Suprapubic skin (tissue), 3 donors: ENCODE measurements at regions not wholly inside any gene's neighbourhood (a gene's known extent, or its start where the extent isn't known, plus 50 kb on each side); places are given as distances from the start of the nearest gene placed in this dataset.

Source experiments
- CTCF ChIP-seq, 2 donors: fragments of 200-600 bp in 1 of 2; fragments of 450-650 bp in 1 of 2; sonication (generic) in 1 of 2; IDR thresholded peaks; one replicate each; pipeline ENCODE4 v1.5.1; 2016 to 2019; ENCODE audit warnings: antibody characterized with exemption in 2 of 2, mild to moderate bottlenecking in 1 of 2, moderate library complexity in 1 of 2
- POLR2AphosphoS5 ChIP-seq, 3 donors: sonication (generic); formaldehyde crosslinking; IDR thresholded peaks; one replicate each; pipeline ENCODE4 v1.6.1; 2017; ENCODE audit warnings: antibody characterized with exemption in 3 of 3

GRCh38 chr6:15968519-15968918 is 160.4 kb upstream of the MYLIP start:
- no peak for TF ChIP-seq POLR2AphosphoS5 (IDR thresholded peaks at IDR 0.05)
- TF ChIP-seq CTCF (IDR thresholded peaks at IDR 0.05), result no peak
